ENCODE measurements at regions not wholly inside any gene's neighbourhood (a gene's known extent, or its start where the extent isn't known, plus 50 kb on each side); places are given as distances from the start of the nearest gene placed in this dataset.

- TF ChIP-seq CTBP1 (IDR thresholded peaks at IDR 0.05; ENCODE audit: borderline replicate concordance) = no peak
- TF ChIP-seq NFRKB (IDR thresholded peaks at IDR 0.05) = no peak
- no peak for TF ChIP-seq SP1 (IDR thresholded peaks at IDR 0.05)
- no peak for TF ChIP-seq FOXA1 (IDR thresholded peaks at IDR 0.05)
Observed at GRCh38 chr4:123340381-123340701, 56.3 kb upstream of the SPRY1 start.

Measured in HEK293T (cell line).